Omental fat pad (tissue), 3 donors: ENCODE measurements at regions not wholly inside any gene's neighbourhood (a gene's known extent, or its start where the extent isn't known, plus 50 kb on each side); places are given as distances from the start of the nearest gene placed in this dataset.
"Not testable (repeated sequence)": the region's sequence is repeated elsewhere in the genome, so short reads cannot be mapped to it uniquely, and the experiment has no call there.

Experiments
- ATAC-seq: fragments of 150-250 bp; one replicate; pipeline ENCODE4 v1.9.1; 2016; ENCODE audit warnings: mild to moderate bottlenecking, moderate library complexity; ENCODE audit not compliant: low FRiP score
- DNase-seq: peaks from one replicate; pipeline ENCODE4 v3.0.0-alpha.2; 2019; ENCODE audit warnings: low spot score
- TF ChIP-seq, protein P1 (sequence below), 3 donors: fragments of 450-650 bp; IDR thresholded peaks; one replicate each; pipeline ENCODE4 v1.5.1; 2016 to 2017; ENCODE audit warnings: antibody characterized with exemption in 3 of 3, mild to moderate bottlenecking in 3 of 3, moderate library complexity in 2 of 3

DNA sequence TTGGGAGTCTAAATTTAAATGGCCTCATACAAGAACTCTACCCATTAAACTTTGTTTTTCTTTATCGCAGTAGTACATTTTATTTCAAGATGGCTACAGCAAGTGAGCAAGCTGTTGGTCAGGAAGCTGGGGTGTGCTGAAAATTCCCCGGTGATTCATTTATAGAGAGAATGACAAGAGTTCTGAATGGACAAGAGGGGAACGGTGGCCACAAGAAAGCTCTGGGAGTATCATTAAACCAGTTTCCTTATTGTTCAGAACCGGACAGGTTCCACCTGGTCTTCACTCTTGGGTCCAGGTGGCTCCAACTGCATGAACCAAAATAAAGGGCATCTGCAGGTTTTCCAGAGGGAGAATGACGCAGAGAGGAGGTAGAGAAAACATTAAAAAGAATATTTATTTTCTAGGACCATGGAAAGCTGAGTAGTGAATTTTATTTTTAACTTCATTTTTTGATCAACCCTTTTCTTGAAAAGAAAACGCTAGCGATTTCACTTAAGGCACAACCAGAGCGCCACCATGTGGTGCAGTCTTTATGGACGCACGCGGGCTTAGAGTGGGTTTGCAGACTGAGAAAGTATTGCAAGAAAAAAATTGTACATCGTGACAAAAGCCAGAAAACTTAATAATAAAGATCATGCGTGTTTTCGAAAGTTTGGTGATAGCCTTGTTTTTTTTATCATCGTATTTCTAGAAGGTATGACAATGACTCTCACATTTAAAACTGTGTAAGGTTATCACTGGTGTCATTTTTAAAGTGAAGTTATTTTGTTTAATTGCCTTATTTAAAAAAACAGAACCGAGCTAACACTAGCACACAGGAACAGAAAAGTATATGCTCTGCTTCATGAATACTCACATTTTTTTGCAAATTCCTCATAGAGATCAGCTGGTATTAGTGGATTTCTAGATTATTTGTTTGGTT is 97.9 kb upstream of the NOL4 start:
- no peak for ATAC-seq
- peak; percentile 38 for DNase-seq
- TF ChIP-seq, protein P1, sequence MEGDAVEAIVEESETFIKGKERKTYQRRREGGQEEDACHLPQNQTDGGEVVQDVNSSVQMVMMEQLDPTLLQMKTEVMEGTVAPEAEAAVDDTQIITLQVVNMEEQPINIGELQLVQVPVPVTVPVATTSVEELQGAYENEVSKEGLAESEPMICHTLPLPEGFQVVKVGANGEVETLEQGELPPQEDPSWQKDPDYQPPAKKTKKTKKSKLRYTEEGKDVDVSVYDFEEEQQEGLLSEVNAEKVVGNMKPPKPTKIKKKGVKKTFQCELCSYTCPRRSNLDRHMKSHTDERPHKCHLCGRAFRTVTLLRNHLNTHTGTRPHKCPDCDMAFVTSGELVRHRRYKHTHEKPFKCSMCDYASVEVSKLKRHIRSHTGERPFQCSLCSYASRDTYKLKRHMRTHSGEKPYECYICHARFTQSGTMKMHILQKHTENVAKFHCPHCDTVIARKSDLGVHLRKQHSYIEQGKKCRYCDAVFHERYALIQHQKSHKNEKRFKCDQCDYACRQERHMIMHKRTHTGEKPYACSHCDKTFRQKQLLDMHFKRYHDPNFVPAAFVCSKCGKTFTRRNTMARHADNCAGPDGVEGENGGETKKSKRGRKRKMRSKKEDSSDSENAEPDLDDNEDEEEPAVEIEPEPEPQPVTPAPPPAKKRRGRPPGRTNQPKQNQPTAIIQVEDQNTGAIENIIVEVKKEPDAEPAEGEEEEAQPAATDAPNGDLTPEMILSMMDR (IDR thresholded peaks at IDR 0.05), result no peak

DNA sequence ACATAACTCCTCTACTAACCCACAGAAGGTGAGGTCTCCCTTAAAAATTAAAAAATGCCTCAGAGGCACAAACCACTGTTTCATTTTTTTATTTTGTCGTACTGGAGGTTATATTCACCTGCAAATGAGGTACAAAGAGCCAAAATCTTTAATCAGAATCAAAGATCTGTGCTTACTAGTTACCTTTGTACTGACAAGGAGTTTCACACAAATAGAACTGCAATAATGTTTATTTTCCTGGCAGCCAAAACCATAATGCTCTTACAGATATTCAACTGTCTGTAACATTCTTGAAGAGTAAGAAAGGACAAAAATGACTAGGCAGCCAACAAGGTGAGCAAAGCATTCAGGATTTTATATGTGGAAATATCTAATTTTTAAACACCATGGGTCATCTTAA is 105.1 kb upstream of the NOL4 start:
- DNase-seq (no peak), ATAC-seq (no peak)
- TF ChIP-seq, protein P1 (IDR thresholded peaks at IDR 0.05), result no peak

DNA sequence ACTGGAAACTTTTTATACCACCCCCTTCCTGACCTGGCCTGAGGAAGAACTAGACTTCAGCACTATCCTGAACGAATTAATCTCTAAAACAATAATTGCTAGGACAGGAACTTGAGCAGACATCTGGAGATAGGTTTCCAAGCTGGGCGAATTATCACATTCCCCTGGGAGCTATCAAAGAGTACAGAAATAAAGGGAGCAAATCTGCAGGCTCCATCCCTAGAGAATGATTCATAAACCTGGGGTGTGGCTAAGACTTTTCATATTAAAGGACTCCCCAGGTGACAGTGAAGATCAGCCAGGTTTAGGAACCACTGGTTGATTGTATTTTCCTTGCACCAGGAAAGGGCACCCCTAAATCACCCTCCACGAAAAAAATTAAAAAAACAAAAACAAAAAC is 105.6 kb upstream of the NOL4 start:
- no peak for ATAC-seq
- DNase-seq, result no peak
- TF ChIP-seq, protein P1 (IDR thresholded peaks at IDR 0.05), result no peak

DNA sequence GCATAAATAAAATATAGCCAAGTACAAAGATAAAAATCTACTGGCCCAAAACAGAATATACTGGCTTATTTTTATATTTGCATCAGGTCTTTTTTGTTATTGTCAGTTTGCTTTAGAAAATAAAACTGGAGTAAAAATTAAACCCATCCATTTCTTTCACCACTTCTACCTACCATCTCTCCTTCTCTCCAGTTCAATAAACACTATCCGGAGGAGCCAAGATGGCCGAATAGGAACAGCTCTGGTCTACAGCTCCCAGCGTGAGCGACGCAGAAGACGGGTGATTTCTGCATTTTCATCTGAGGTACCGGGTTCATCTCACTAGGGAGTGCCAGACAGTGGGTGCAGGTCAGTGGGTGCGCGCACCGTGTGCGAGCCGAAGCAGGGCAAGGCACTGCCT is 106.2 kb upstream of the NOL4 start:
- ATAC-seq, DNase-seq: not testable (repeated sequence)

DNA sequence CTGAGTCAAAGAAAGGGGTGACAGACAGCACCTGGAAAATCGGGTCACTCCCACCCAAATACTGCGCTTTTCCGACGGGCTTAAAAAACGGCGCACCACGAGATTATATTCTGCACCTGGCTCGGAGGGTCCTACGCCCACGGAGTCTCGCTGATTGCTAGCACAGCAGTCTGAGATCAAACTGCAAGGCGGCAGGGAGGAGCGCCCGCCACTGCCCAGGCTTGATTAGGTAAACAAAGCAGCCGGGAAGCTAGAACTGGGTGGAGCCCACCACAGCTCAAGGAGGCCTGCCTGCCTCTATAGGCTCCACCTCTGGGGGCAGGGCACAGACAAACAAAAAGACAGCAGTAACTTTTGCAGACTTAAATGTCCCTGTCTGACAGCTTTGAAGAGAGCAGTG is 106.6 kb upstream of the NOL4 start:
- DNase-seq, ATAC-seq: not testable (repeated sequence)

DNA sequence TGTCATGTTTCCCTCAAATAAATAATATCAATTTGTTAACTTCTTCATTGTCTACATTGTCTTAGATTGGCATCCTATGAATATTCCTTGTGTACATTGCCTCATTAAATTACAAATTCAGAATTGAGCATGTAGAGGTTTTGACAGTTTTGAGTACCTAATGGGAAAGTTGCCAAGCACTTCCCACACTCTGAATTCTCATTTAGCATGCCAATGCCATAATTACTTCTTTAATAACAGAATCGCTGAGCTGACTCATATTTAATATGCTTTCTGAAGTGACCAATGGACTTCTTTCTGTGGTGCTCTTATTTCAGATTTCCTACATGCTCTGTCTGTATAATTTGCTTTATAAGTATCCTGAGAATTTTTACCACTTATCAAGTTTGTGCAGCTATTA is 114.4 kb upstream of the NOL4 start:
- TF ChIP-seq, protein P1 (IDR thresholded peaks at IDR 0.05), result no peak
- DNase-seq (no peak), ATAC-seq (no peak)

DNA sequence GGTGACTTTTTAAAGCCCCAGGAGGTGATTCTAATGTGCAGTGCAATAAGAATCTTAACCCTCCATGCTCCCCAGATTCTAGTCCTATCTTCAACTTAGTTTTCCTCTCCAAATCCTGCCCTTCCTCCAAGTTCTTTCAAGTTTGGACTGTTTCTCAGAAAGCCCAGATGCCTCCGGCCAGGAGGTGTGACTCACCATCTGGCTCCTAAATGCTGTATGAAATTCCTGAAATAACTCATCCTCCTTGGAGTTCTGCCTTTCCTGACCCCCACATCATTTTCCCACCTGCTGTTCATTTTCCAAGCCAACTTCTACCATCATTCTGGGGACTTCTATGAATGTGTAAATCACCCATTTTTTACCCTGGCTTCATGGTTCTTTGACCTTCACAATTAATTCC is 118.2 kb upstream of the NOL4 start:
- TF ChIP-seq, protein P1 (IDR thresholded peaks at IDR 0.05), result no peak
- DNase-seq (no peak), ATAC-seq (peak; percentile 87)

DNA sequence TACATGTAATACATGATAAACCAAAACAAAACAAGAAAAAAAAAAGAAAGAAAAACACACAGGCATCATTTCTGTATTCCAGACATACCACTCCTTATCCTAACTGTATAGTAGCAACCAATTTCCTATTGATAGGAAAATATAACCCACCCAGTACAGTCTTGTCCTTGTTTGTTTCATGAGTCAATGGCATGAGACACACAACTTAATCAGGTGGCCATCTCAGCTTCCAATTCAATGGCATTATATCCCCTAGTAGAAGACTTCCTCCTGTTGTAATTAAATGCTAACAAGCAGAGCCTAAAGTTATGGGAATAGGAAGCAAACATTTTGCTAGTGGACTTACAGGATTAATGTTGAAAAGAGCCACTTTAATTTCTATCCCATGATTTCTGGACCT is 121.0 kb upstream of the NOL4 start:
- TF ChIP-seq, protein P1 (IDR thresholded peaks at IDR 0.05), result no peak
- no peak for ATAC-seq
- no peak for DNase-seq
